Left ventricle myocardium inferior (tissue), 1 donor: ENCODE measurements at regions not wholly inside any gene's neighbourhood (a gene's known extent, or its start where the extent isn't known, plus 50 kb on each side); places are given as distances from the start of the nearest gene placed in this dataset.

Experiments
- DNase-seq: peaks from one replicate; pipeline ENCODE4 v3.0.0-alpha.2; 2020
- H3K27ac ChIP-seq: fragments of 200-600 bp; replicated peaks from 2 replicates; pipeline ENCODE4 v1.8.0; 2021
- H3K27me3 ChIP-seq: fragments of 200-600 bp; 2 replicates; pipeline ENCODE4 v1.8.0; 2021; ENCODE audit warnings: low read depth
- H3K36me3 ChIP-seq: fragments of 200-600 bp; 2 replicates; pipeline ENCODE4 v1.8.0; 2021
- H3K4me1 ChIP-seq: fragments of 200-600 bp; 2 replicates; pipeline ENCODE4 v1.8.0; 2021
- H3K4me3 ChIP-seq: fragments of 200-600 bp; 2 replicates; pipeline ENCODE4 v1.8.0; 2021; ENCODE audit warnings: mild to moderate bottlenecking, moderate library complexity
- H3K9me3 ChIP-seq: fragments of 200-600 bp; replicated peaks from 2 replicates; pipeline ENCODE4 v1.8.0; 2021
- intact Hi-C: fragments of 100-400 bp; cut with micrococcal nuclease; formaldehyde crosslinking; loops from one replicate; pipeline ENCODE4 v1.11.0; 2022
- TF ChIP-seq, protein P1 (sequence below): fragments of 200-600 bp; IDR thresholded peaks from 2 replicates; pipeline ENCODE4 v1.8.0; 2021; ENCODE audit warnings: antibody characterized with exemption, mild to moderate bottlenecking, borderline replicate concordance
- donor health status: DM: no; HTN: yes; CAD: no; lungs with severe emphysema.

DNA sequence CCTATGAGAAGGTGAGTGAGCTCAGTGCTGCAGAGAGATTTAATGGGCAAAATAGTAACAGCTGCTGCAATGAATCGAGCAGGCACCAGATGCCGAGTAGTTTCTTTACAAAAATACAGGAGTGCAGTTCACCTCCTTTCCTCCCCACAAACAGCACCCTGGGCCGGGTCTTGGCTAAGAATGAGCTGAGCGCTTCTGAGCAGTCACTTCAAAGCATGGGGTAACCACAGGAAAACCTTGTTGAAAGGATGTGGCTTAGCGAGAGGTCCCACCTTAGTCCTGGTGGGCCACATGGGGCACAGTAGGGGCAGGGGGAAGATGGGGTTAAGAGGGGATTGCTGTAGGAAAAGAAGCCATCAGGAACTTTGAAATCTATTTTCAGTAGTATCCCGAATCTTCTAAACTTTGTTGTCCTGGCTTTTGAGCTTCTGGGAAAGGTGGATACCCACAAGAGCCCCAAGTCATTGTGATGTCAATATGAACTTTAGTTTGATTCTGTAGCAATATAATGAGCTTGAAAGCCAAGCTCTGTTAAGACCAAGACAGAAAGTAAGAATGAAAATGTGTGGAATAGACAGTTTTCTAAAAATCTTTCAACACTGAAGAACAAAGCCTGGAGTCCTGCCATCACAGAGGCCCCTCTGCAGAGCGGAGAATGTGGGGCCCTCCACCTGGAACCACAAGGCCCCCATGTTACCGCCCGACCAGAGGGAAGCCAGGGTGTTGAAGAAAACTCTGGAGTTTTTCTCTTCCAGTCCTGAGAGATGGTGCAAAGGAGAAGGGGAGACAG is 101.0 kb upstream of the ZNF236 start:
- Histone ChIP-seq H3K4me1 (no peaks in the 10 kb centered on the region), H3K4me3 (no peak overlapping the region), H3K36me3 (no peaks in the 10 kb centered on the region), H3K27ac (no peak overlapping the region), H3K27me3 (peaks cover 19% of the 10 kb centered on the region), H3K9me3 (no peaks in the 10 kb centered on the region)
- DNase-seq: no peak
- intact Hi-C loops: no loop called here
- TF ChIP-seq, protein P1, sequence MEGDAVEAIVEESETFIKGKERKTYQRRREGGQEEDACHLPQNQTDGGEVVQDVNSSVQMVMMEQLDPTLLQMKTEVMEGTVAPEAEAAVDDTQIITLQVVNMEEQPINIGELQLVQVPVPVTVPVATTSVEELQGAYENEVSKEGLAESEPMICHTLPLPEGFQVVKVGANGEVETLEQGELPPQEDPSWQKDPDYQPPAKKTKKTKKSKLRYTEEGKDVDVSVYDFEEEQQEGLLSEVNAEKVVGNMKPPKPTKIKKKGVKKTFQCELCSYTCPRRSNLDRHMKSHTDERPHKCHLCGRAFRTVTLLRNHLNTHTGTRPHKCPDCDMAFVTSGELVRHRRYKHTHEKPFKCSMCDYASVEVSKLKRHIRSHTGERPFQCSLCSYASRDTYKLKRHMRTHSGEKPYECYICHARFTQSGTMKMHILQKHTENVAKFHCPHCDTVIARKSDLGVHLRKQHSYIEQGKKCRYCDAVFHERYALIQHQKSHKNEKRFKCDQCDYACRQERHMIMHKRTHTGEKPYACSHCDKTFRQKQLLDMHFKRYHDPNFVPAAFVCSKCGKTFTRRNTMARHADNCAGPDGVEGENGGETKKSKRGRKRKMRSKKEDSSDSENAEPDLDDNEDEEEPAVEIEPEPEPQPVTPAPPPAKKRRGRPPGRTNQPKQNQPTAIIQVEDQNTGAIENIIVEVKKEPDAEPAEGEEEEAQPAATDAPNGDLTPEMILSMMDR: no peak

DNA sequence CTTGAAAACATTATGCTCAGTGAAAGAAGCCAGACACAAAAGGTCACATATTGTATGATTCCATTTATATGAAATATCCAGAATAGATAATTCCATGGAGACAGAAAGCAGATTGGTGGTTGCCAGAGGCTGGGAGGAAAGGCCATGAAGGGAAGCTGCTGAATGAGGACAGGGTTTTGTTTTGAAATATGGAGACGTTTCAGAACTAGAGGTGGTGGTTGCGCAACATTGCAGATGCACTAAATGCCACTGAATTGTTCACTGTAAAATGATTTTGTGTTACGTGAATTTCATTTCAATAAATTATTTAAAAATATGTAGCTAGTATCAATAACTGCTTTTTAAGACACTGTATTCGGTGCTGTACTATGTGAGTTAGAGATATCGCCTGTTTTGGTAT is 101.7 kb upstream of the ZNF236 start:
- intact Hi-C loops: no loop called here
- DNase-seq: no peak
- no peak overlapping the region for H3K27ac ChIP-seq
- H3K4me3 ChIP-seq: no peak overlapping the region
- H3K9me3 ChIP-seq: no peaks in the 10 kb centered on the region
- H3K36me3 ChIP-seq: no peaks in the 10 kb centered on the region
- TF ChIP-seq, protein P1: no peak
- H3K27me3 ChIP-seq: peaks cover 19% of the 10 kb centered on the region
- no peaks in the 10 kb centered on the region for H3K4me1 ChIP-seq

DNA sequence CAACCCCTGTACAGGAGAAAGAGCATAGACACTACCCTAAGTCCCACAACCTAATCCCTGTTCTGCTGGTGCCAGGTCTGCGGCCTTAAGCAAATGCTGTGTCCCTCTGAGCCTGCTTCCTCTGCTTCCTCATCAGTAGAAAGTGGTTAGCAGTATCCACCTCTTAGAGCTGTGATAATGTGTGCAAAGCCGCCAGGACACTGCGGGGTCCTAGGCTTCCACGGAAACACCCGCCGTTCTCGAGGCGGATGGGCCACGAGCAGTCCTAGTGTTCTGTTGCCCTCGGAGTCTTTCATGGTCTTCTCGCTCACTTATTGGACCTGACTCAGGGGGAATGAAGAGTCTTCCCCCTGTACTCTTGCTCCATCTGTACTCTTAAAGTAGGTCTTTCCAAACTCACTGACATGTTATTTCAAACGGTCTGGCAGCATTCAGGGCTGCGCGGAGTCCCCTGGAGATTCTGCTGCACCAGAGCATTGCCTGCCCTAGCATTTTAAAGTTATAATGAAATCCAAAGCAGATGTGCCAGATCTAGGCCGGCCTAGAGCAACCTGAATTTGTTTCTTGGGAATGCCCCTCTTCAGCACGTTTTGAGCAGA is 107.2 kb upstream of the ZNF236 start:
- no peaks in the 10 kb centered on the region for H3K4me1 ChIP-seq
- no peaks in the 10 kb centered on the region for H3K36me3 ChIP-seq
- TF ChIP-seq, protein P1: no peak
- no peaks in the 10 kb centered on the region for H3K9me3 ChIP-seq
- H3K4me3 ChIP-seq: no peak overlapping the region
- intact Hi-C loops: no loop called here
- no peak for DNase-seq
- no peaks in the 10 kb centered on the region for H3K27me3 ChIP-seq
- no peak overlapping the region for H3K27ac ChIP-seq

DNA sequence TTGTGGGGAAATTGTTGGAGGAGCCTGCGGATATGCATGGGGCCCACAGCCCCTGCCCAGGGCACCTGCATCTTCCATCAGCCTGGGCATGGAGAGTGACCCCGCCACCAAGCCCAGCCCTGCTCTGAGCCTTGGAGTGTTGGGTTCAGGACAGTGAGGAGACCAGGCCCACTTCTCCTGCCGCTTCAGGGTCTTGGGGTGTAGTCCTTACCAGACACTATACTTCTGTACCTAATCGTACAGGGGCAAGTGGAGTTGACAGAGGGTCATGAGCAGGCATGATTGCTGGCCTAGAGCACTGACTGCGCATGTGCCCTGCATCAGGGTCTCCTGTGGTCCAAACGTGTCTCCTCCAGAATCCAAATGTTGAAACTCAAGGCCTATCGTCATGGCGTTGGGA is 108.9 kb upstream of the ZNF236 start:
- no peaks in the 10 kb centered on the region for H3K27me3 ChIP-seq
- TF ChIP-seq, protein P1: no peak
- DNase-seq: no peak
- no peak overlapping the region for H3K27ac ChIP-seq
- no peaks in the 10 kb centered on the region for H3K36me3 ChIP-seq
- intact Hi-C loops: no loop called here
- no peaks in the 10 kb centered on the region for H3K9me3 ChIP-seq
- H3K4me3 ChIP-seq: no peak overlapping the region
- H3K4me1 ChIP-seq: peaks cover 8% of the 10 kb centered on the region

DNA sequence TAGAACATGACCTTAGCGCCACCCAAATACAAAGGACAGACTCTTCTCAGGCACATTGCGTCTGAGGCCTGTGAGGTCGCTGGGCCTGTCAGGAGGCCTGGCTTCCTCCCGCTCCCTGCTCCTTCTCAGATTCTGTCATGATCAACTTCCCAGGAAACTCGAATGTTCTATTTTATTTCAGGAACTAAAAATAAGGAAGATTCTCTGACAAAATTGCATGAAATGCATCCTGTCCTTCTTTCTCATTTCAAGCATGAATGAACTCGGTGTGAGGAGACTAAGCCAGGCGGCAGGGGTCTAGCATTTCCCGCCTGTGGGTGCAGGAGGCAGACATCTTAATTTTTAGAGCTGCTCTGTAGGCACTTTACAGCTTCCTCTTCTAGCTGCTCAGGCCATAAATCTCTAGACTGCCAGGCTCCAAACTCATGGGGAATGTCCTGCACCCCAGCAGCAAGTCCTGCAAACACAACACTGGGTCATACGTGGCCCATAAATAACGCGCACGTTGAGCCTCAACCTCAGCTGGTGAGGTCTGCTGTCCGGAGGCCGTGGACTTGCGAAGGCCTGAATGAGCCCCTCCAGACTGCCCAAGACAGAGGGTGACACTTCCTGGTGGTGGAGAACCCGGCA is 109.7 kb upstream of the ZNF236 start:
- Histone ChIP-seq H3K9me3 (no peaks in the 10 kb centered on the region), H3K36me3 (no peaks in the 10 kb centered on the region), H3K27me3 (no peaks in the 10 kb centered on the region), H3K4me1 (peaks cover 8% of the 10 kb centered on the region), H3K4me3 (no peak overlapping the region), H3K27ac (no peak overlapping the region)
- intact Hi-C loops: no loop called here
- TF ChIP-seq, protein P1: no peak
- DNase-seq: no peak
